ENCODE measurements at regions not wholly inside any gene's neighbourhood (a gene's known extent, or its start where the extent isn't known, plus 50 kb on each side); places are given as distances from the start of the nearest gene placed in this dataset.
A peak's percentile ranks its signal among the peaks of the same experiment; 100 is the strongest.
"Not testable (repeated sequence)": the region's sequence is repeated elsewhere in the genome, so short reads cannot be mapped to it uniquely, and the experiment has no call there.

DNA sequence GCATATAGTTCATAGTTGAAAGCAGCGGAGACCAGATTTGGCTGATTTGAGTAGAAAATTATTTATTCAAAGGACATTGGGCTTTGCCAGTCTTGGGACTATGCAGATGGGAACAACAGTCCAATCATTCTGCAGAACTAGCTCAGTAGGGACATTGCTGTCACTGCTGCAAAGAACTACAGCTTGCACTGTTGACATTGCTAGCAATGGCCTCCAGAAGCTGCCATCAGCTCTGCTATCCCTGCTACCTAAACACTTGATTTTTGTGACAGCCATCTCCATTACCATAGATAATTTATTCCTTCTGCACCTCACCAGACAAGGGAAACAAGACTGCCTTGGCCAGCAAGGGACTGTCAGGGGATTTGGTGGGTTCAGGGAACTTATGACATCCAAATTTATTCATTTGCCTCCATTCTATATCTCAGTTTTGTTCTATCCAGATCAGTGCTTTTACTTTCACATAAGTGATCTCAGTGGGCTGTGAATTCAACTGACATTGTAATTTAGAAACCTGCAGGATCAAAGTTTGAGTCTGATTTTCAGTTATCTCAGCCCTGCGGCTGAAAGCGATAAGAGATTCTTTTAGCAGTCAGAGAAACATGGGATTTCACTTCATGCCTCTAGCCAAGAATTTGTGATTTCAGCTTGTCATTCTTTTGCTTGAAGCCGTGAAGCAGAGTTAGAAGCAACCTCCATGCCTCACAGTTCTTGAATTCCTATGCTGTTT is 136.7 kb upstream of the FBXO33 start:
- no peak for DNase-seq (ENCODE audit: low read depth)

DNA sequence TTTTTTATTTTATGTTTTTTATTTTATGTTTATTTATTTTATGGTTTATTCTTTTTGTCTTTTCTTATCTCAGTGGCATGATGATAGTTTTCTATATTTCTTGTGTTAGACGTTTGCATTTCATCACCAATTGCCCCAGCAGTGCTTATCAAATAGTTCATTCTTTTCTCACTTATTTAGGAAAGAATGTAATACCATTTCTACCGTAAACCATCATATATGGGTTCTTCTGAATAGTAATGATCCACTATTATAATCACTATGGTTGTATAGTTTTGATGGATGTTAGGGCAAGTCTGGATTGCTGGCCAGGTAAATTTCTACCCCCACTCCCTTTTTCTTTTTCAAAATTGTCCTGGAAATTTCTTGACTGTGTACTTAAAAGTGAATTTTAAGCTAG is 134.6 kb upstream of the FBXO33 start:
- DNase-seq (ENCODE audit: low read depth) = no peak

DNA sequence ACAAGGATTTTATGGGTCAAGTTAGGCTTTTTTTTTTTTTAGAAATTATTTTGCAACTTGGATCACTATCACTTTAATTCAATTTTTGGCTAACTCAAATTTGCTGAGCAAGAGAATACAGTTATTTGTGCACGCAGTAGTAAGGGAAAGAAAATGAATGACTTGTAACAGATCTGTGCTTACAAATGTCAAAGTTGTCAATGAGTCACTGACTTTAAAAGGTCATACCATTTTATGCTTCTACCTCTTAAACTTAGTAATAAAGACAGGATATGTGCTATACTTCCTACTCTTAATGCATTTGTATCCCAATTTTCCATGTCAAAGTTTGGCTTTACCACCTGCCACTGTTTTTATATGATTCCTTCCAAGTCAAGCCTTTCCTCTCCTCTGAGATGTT is 131.1 kb upstream of the FBXO33 start:
- no peak for DNase-seq (ENCODE audit: low read depth)

- no peak for DNase-seq (ENCODE audit: low read depth)
These were observed 129.9 kb upstream of the FBXO33 start for GRCh38 chr14:39562175-39562574.

DNA sequence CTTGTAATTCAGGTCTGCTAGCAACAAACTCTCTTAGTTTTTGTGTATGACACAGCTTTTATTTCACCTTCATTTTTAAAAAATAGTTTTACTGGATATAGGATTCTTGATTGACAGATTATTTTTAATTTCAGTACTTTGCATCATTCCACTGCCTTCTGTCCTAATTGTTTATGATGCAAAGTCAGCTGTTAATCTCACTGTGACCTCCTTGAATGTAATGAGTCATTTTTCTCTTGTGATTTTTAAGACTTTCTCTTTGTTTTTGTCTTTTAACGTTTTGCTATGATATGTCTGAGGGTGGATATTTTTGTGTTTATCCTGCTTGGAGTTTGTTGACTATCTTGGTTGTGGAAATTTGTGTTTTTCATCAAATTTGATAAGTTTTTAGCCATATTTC is 126.3 kb upstream of the FBXO33 start:
- DNase-seq (ENCODE audit: low read depth) = no peak

DNA sequence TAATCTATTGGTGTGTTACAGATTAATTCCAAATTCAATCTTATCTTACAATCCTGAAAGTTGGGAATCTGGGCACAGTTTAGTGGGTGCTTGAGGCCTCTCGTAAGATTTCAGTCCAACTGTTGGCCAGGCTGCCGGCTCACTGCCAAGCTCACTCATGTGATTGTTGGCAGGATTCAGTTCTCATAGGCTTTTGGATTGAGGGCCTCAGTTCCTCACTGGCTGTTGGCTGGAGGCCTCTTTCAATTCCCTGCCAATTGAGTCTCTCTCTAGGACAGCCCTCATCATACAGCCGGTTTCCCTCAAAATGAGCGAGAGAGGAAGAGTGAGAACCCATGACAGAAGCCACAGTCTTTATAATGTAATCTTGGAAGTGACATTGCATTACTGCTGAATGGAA is 123.5 kb upstream of the FBXO33 start:
- DNase-seq (ENCODE audit: low read depth) = no peak

DNA sequence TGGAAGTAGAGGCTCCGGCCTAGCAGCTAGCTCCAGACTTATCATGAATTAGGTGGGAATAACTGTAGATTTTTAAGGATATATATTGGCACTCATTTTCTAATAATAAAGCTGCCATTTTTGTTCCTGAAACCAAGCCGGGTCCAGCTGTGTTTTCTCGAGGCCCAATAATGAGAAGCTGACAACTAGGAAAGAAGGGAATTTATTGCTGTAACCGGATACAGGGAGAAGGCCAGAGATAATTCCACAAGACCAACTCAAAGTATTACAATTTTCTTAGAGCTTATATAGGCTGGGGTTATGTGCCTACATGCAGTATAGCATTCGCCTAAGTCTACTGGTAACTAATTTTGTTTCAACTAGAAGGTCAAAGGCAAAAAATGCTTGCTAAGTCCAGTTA is 122.3 kb upstream of the FBXO33 start:
- no peak for DNase-seq (ENCODE audit: low read depth)

- no peak for DNase-seq (ENCODE audit: low read depth)
These were observed 116.1 kb upstream of the FBXO33 start for GRCh38 chr14:39548358-39548757.

DNA sequence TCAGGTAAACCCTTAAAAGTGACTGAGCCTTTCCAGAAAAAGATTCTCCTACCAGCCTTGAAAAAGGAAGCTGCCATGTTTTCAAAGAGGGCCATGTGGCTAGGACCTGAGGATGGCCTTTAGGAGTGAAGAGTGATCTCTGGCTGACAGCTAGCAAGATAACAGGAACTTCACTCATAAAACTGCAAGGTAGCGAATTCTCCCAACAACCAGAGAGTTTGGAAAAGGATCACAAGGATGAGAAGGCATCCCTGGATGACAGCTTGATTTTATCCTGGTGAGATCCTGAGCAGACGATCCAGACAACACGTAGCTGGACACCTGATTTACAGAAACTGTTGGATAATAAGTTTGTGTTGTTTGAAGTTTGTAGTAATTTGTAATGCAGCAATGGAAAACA is 115.6 kb upstream of the FBXO33 start:
- DNase-seq (ENCODE audit: low read depth) = no peak

DNA sequence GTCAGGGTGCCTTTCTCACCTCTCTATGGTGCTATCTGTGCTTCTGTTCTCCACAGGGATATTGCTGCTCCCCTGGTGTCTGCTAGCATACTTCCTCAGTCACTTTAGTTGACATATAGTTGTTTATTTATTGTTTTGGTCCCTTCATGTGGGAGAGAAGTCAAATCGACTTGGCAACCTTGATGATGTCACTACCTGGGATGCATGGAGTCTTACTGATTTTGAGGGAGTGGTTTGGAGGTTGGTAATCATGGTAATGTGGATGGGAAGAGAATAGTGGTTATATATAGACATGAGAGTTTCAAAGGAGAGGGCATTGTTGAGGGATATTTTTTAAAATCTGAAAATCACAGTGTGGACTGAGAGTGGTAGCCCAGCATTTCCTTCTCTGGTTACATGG is 73.6 kb upstream of the FBXO33 start:
- no peak for DNase-seq (ENCODE audit: low read depth)

DNA sequence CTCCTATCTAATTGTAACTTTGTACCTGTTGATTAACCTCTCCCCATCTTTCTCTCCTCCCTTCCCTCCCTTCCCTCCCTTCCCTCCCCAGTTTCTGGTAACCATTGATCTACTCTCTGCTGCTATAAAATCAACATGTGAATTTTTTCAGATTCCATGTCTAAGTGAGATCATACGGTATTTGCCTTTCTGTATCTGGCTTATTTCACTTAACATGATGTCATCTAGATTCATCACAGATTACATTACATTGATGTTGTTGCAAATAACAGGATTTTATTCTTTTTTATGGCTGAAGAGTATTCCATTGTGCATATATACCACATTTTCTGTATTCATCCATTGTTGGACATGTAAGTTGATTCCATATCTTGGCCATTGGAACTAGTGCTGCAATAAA is 68.0 kb upstream of the FBXO33 start:
- no peak for DNase-seq (ENCODE audit: low read depth)

GRCh38 chr14:39499514-39499913 is 67.3 kb upstream of the FBXO33 start:
- DNase-seq (ENCODE audit: low read depth) = no peak

- DNase-seq (ENCODE audit: low read depth) = not testable (repeated sequence)
These were observed 65.4 kb upstream of the FBXO33 start for GRCh38 chr14:39497677-39498076.

DNA sequence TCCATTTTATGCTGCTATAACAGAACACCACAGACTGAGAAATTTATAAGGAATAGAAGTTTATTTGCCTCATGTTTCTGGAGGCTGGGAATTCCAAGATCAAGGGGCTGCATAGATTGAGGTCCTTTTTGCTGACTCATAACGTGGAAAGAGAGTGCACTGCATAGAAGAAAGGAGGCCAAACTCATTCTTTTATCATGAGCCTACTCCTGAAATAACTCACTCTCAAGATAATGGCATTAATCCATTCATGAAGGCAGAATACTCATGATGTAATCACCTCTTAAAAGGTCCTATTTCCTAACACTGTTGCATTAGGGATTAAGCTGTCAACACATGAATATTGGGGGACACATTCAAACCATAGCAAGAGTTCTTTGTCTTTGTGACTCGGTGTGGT is 60.0 kb upstream of the FBXO33 start:
- DNase-seq (ENCODE audit: low read depth) = peak; percentile 50

DNA sequence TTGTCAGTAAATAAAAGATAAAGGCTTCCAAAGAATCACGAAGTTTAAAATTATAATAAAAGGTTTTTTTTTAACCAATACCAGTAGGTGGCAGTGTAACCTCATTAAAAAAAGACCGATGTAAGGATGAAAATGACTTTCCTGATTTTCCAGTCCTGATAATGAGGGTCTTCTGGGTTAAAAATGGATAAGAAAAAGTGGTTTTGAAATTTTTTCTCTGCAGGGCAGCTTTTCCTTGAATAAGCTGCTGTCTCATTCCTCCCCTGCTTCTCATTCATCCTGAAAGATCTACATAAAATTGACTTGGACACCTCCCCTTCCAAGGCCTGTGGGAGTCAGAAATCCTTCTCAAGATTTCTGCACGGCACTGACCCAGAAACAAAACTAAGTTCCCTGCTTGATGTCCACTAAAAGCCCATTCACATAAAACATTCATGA is 58.9 kb upstream of the FBXO33 start:
- no peak for DNase-seq (ENCODE audit: low read depth)

DNA sequence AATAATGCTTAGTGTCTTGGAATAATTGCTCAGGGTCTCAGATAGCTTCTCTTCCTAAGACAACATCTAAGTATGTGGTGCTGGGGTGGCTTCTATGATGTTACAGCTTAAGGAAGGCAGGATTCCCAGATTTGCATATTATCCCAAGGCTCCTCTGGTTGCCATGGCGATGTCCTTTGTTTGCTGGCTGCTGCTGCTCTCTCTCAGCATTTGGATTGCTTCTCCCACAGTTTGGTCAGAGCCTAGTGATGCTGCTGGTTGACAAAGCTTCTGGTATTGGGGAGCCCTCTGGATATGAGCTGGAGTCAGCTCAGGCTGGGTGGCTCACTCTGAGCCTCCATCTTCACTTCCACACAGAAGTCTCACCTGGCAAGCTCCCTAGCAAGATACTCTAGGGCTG is 56.4 kb upstream of the FBXO33 start:
- no peak for DNase-seq (ENCODE audit: low read depth)

DNA sequence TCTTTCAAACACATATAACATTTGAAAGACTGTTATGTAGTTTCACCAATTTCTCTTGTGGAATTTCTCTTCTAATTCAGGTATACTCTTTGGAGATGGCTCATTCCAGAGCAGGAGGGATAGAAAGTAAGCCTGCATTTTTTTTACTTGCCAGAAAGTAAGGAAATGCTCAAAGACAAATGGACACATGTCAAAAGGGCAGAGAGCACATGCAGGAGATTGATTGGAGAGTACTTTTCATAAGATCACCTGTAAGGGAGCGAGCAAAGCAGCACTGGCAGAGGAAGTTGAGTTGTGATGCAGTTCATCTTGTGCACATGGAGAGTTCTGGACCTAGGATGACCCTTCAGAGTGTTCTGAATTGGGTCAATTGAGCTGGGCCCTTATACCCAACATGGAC is 51.4 kb upstream of the FBXO33 start:
- no peak for DNase-seq (ENCODE audit: low read depth)
